VCaP (cell line): ENCODE measurements at regions not wholly inside any gene's neighbourhood (a gene's known extent, or its start where the extent isn't known, plus 50 kb on each side); places are given as distances from the start of the nearest gene placed in this dataset.

ENCODE experiments used
- H3K27ac ChIP-seq: fragments of 450-650 bp; 2 replicates; pipeline ENCODE4 v1.5.1; 2017
- CTCF ChIP-seq: fragments of 450-650 bp; conservative IDR thresholded peaks from 2 replicates; pipeline ENCODE4 v1.5.1; 2017; ENCODE audit warnings: mild to moderate bottlenecking, moderate library complexity

GRCh38 chr12:124378926-124379325 lies 84.0 kb downstream of the RFLNA start:
- no peak overlapping the region for H3K27ac ChIP-seq
- no peak for TF ChIP-seq CTCF

GRCh38 chr12:124377981-124378509 lies 83.2 kb downstream of the RFLNA start:
- TF ChIP-seq CTCF = no peak
- no peak overlapping the region for H3K27ac ChIP-seq

GRCh38 chr12:124376435-124376834 lies 81.5 kb downstream of the RFLNA start:
- no peak overlapping the region for H3K27ac ChIP-seq

GRCh38 chr12:124375789-124376175 lies 80.9 kb downstream of the RFLNA start:
- no peak for TF ChIP-seq CTCF
- no peak overlapping the region for H3K27ac ChIP-seq

More at GRCh38 chr12:124376435-124376834, 81.5 kb downstream of the RFLNA start:
- no peak for TF ChIP-seq CTCF

DNA sequence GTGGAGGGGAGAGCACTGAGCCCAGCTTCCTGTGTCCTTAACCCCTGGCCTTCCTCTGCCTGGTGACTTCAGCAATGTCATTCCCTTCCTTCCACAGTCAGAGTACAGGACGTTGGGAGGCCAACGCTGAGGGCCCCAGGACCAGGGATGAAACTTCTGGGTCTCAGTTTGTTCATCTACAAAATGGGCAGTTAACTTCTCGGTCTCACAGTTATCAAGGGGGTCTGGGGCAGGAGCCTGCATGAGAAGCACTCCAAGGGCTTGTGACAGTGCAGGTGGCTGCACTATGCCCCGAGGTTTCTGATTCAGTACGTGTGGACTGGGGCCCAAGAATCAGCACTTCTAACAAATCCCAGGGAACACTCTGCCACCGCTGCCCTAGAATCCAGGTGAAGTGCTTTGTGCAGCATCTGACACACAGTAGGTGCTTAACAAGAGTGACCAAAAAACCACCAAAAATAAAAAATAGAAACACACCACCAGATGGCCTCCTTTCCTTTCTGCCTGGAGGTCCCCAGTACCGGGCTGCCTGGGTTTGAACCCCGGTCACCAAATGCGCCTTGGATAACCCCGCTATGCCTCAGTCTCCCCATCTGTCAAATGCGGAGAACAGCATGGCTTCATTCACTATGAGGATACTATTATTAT lies 80.4 kb downstream of the RFLNA start:
- H3K27ac ChIP-seq = peak overlapping the region; percentile 15; the same call in 1 of the 2 replicates

GRCh38 chr12:124374567-124374966 lies 79.7 kb downstream of the RFLNA start:
- H3K27ac ChIP-seq = peak overlapping the region; percentile 15; the same call in 1 of the 2 replicates
- TF ChIP-seq CTCF = no peak

More for the DNA sequence above, 80.4 kb downstream of the RFLNA start:
- peak; percentile 23; the same call in 1 of the 2 replicates for TF ChIP-seq CTCF

DNA sequence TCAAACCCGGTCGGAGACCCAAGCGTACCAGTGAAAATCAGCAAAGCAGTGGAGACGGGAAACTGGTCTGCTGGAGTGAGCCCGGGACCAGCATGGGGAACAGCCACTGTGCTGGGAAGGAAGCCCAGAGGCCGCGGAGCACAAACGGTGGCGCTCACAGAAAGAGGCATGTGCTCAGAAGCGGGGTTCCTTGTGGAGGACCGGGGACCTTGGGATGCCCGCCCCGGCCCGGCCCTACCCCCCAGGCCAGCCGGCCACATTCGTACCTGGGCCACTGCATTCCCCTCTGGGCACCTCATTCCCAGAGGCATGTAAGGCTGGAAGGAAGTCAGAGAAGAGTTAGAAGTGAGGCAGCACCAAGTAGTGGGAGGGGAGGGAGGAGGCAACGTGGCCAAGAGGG lies 79.3 kb downstream of the RFLNA start:
- peak overlapping the region; percentile 15; the same call in 1 of the 2 replicates for H3K27ac ChIP-seq
- TF ChIP-seq CTCF = no peak

GRCh38 chr12:124373701-124374100 lies 78.8 kb downstream of the RFLNA start:
- H3K27ac ChIP-seq = peak overlapping the region; percentile 15; the same call in 1 of the 2 replicates
